ENCODE measurements at regions not wholly inside any gene's neighbourhood (a gene's known extent, or its start where the extent isn't known, plus 50 kb on each side); places are given as distances from the start of the nearest gene placed in this dataset.

DNA sequence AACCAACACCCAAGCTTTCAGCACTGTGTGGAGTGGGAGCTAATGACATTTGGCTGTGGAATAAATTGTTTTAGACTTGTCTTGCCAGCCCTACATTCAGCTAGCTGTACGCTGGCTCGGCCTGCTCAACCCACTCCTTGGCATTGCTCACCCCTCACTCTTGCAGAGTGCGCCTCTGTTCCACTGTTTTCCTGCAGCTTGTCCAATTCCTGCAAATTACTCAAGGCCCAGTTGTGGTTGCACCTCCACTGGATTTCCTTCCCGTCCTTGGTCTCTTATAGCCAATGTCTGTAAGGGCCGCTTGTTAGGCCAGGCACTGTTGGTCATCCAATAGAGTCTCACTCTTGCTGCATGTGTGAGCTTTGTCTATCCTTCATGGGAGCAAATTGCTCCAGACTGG lies 55.5 kb upstream of the ADRA1D start:
- DNase-seq (ENCODE audit: low spot score) = no peak

GRCh38 chr20:4303136-4303535 lies 54.0 kb upstream of the ADRA1D start:
- no peak for DNase-seq (ENCODE audit: low spot score)

GRCh38 chr20:4300921-4301320 lies 51.8 kb upstream of the ADRA1D start:
- no peak for DNase-seq (ENCODE audit: low spot score)

DNA sequence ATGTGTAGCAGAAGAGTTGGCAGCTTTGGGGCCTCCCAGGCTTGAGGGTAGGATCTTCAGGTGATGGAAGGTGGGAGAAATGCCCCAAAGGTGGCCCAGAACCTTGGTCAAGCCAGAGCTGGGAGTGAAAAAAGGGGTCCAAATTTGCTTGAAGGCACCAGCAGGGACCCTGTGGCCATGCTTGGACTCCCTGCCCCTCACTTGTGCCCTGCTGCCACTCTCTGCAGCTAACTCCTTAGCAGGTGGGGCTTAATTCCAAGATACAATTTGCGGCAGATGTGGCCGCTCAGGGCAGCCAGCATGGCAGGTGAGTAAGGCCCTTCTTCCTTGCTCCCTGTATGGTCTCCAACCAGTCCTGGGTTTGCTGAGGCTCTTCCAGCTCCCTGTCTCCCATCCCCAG lies 51.3 kb upstream of the ADRA1D start:
- DNase-seq (ENCODE audit: low spot score) = no peak

DNA sequence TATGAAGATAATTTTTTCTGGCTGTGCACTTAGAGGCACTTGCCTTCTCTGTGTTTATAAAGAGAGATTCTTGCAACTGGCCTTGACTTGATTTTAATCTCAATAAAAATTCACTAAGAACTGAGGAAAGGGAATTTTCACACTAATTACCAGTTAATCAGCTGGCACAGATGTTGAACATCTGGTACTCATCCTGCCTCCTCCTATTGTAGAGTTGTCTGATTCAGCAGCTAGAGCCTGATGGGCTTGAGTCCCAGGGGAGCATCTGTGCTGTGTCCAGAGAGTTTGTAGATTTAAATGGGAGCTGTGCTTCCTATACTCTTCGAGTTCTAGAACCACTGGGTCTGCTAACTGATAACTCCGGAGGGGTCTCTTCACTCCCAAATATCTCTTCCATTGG lies 50.7 kb upstream of the ADRA1D start:
- DNase-seq (ENCODE audit: low spot score) = no peak

GRCh38 chr20:4299216-4299615 lies 50.1 kb upstream of the ADRA1D start:
- DNase-seq (ENCODE audit: low spot score) = no peak

Data from SK-N-DZ (cell line).